Activated gamma-delta T cell treated with Interleukin-2 at 50 U/mL for 16 hours (primary cell): ENCODE measurements at regions not wholly inside any gene's neighbourhood (a gene's known extent, or its start where the extent isn't known, plus 50 kb on each side); places are given as distances from the start of the nearest gene placed in this dataset.
A peak's percentile ranks its signal among the peaks of the same experiment; 100 is the strongest.
"Not testable (repeated sequence)": the region's sequence is repeated elsewhere in the genome, so short reads cannot be mapped to it uniquely, and the experiment has no call there.

Experiments
- DNase-seq: peaks from one replicate; pipeline ENCODE4 v3.0.0-alpha.2; 2020

- peak; percentile 23 for DNase-seq
Observed at GRCh38 chr16:33009468-33009867, 184.6 kb upstream of the TP53TG3C start.

DNA sequence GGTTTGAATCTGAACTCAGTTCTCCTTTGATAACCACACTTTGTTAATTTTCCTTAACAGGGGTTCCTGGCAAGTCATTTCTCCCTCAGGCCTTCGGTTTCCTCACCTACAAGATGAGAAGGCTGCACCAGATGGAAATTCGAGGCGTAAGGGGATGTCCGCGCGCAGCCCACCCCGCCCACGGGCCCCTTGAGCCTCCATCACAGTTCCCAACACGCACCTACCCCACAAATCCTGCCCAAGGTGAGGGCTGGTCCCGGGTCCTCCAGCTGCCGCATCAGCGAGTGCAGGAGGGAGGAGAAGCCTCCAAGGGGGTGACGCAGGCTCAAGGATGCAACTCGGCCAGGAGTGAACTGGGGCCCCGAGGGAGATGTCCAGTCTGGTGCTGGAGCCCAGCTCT lies 166.9 kb upstream of the TP53TG3C start:
- DNase-seq = not testable (repeated sequence)

DNA sequence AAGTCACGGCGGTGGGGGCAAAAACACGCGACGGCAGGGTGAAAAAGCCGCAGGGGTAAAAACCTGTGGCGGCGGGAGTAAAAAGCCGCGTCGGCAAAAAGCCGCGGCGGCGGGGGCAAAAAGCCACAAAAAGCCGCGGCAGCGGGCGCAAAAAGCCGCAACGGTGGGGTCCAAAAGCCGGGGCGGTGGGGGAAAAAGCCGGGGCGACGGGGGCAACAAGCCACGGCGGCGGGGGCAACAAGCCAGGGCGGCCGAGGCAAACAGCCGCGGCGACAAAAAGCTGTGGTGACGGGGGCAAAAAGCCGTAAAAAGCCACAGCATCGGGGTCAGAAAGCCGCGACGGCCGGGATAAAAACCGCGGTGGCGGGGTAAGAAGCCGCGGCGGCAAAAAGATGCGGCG lies 166.1 kb upstream of the TP53TG3C start:
- DNase-seq = not testable (repeated sequence)

GRCh38 chr16:33028707-33029390 lies 165.2 kb upstream of the TP53TG3C start:
- DNase-seq = not testable (repeated sequence)

GRCh38 chr16:33048849-33049248 lies 145.2 kb upstream of the TP53TG3C start:
- not testable (repeated sequence) for DNase-seq

- no peak for DNase-seq
Observed at GRCh38 chr16:33059206-33059605, 134.8 kb upstream of the TP53TG3C start.

DNA sequence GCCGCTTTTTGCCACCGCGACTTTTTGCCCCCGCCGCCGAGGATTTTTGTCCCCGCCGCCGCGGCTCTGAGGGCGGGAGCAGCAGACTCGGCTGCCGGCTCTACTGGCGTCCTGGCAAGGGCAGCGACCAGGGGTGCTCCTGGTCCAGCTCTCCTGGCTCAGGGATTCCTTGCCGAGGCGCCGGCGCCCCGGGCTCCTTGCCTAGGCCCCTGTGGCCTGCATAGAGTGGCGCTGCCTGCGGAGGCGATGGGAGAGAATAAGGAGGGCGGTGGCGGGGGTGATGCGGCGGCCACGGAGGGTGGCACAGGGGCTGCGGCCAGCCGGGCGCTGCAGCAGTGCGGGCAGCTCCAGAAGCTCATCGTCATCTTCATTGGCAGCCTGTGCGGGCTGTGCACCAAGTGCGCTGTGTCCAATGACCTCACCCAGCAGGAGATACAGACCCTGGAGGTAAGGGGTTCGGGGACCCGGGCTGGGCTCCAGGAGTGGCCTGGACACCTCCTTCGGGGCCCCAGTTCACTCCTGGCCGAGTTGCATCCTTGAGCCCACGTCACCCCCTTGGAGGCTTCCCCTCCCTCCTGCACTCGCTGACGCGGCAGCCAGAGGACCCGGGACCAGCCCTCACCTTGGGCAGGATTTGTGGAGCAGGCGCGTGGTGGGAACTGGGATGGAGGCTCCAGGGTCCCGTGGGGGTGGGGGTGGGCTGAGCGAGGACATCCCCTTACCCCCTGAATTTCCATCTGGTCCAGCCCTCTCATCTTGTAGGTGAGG lies 134.2 kb upstream of the TP53TG3C start:
- DNase-seq = not testable (repeated sequence)

GRCh38 chr16:33062763-33063162 lies 131.3 kb upstream of the TP53TG3C start:
- not testable (repeated sequence) for DNase-seq

GRCh38 chr16:33063365-33064170 lies 130.5 kb upstream of the TP53TG3C start:
- not testable (repeated sequence) for DNase-seq

- DNase-seq = not testable (repeated sequence)
Observed at GRCh38 chr16:33064454-33065073, 129.5 kb upstream of the TP53TG3C start.
